CD1c-positive myeloid dendritic cell (primary cell): ENCODE measurements at regions not wholly inside any gene's neighbourhood (a gene's known extent, or its start where the extent isn't known, plus 50 kb on each side); places are given as distances from the start of the nearest gene placed in this dataset.
A peak's percentile ranks its signal among the peaks of the same experiment; 100 is the strongest.

Experiments
- DNase-seq: peaks from one replicate; pipeline ENCODE4 v3.0.0-alpha.2; 2016; ENCODE audit errors: extremely low spot score

DNA sequence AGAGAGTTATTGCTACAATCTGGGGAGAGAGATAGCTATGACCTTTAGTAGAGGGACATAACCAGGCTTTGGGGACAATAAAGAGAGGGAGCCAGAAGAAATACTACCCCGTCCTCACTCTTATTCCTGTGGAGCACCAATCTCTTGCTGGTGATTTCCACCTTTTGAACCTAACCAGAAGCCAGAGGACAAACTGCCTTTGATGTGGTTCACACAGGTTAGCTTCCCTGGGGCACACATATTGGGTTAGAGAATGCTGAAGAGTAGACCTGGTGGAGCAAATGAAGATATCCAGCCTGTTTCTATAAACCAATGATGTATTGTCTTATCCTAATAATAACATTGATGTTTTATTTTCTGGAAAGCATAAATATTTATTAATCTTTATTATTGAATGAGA lies 399.3 kb downstream of the HTR7 start:
- DNase-seq = no peak

DNA sequence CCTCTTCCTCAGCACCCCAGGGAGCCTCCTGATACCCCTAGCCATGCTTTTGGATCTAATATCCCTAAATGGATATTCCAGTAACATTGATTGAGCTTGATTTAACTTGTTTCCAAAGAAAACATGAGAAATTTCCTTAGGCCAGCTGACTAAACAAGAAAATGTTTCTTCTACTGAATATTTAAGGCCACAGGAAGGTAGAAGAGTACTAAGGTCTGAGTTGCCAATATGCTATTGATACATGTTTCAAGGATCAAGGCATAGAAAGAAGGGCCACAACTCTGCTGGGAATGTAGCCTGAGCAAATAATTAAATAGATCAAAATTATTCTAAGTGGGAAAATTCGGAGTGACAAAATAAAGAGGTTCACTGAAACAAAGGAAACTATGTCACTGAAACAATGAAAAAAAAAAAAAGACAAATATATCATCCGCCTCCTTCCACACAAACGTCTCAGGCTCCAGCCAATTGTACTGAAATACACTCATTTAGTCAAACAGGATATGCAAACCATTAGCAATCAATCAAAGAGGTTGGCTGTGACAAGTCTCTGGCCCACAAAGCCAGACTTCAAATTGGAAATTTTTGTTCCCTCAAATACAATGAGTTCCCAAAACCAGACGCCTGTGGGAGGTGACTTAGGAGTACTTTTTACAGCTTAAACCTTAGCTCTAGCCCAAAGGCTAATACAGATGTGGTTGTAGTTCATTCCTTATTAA lies 396.2 kb downstream of the HTR7 start:
- DNase-seq = no peak

DNA sequence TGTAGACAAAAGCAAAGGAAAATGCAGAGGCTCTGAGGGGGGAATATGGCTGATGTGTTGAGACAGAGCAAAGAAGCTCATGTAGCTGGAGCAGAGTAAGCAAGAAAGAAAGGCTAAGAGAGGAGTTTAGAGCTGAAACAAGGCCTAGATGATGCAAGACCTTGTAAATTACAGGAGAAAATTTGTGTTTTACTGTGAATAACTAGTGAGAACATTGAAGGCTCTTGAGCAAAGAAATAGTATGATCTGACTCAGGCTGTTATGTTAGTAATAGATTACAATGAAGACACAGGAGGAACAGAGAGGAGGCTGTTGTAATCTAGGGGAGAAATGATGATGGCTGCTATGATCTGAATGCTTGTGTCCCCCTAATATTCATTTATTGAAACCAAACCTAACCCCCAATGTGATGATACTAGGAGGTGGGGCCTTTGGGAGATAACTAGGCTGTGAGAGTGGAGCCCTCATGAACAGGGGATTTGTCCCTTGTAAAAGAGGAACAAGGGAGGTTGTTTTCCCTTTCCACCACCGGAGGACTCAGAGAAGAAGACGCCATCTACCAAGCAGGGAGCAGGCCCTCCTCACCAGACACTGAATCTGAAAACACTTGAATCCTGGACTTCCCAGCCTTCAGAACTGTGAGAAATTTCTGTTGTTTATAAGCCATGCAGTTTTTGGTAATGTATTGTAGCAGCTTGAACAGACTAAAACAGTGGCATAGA lies 394.9 kb downstream of the HTR7 start:
- DNase-seq = no peak

DNA sequence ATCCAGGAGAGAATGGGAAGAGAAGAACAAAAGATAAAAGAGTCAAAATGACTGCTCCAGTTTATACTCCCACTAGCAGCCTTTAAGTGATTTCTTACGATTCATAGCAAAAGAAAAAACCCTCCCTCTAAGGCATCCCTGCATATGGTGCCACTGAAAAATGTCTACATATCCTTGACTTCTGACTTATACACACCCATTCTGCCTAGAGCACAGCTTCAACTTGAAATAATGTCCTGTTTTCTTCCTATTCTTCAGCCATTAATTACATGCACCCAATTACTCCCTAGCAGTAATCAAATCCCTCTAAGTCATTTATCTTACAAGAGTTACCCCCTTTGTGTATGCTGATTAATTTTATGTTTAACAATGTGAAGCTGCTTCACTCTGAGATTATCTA lies 393.5 kb downstream of the HTR7 start:
- no peak for DNase-seq

DNA sequence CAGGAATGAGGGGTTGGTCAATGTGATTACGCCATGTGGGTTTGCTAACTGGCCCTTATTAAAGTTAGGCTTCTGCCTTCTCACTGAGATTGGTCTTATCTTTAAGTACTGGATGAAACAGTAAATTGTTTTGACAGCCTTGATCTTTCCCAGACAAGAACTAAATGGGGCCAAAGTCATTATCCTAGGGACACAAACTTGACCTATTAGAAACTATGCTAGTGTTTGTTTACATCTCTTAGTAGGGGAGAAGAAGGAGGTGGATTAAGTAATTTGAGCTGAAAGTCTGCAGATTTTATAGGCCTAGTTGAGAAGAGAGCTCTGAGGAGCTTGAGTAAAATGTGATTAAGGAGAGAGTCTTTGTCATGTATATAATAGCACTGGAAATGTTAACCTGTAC lies 386.9 kb downstream of the HTR7 start:
- no peak for DNase-seq

DNA sequence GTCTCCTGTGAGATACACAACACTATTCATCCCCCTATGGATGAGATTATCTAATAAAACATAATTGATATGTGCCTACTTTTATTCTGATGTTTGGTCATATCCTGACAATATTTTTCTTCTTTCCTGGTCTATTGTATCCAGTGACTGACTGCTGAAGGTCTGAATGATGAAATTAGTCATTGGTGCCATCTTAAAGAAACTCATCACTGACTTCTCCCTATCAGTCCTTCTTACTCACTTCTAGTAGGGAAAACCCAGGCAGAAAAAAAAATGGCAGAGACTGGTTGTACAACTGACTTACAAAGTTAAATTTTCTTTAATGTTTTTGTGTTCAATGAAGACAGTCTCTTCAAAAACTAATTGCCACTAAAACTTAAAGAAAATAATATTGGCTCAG lies 377.4 kb downstream of the HTR7 start:
- no peak for DNase-seq

DNA sequence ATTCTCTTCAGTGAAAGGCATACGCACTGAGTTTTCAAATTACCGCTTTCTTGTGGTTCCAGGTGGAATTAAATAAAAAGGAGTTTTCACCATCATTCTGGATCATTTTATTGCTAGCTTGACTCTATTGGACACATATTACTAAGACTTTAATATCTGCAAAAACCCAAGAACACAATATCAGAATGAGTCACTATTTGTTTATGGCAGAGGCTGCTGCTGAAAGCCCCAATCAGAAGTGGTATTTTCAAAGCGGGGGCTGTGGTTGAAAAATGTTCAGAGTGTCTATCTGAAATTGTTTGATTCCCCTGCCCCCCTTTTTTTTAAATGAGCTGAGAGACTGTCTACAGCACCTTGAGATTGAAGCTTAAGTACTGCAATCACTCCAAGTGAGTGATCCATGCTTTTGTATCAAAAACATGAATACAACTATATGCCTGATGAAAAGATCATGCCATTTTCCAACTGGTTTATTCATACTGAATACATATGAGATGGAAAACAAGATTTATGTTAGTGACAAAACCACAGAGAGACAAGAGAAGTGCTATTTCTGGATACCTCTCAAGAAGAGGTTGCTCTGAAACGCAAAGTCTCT lies 376.4 kb downstream of the HTR7 start:
- no peak for DNase-seq

DNA sequence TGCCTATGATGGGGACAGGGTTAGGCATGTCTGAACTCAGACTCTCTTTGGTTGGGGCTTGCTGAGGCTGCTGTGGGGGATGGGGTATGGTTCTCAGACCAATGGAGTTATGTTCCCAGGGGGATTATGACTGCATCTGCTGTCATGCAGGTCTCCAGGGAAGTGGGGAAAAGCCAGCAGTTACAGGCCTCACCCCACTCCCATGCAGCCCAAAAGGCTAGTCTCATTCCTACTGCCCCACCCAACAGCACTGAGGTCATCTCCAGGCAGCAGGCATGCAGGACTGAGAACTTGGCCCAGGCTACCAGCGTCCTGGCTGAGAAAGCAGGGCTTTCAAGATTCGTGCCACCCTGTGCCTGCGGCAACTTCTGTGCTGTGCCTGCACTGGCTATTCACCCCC lies 373.3 kb downstream of the HTR7 start:
- DNase-seq = no peak

DNA sequence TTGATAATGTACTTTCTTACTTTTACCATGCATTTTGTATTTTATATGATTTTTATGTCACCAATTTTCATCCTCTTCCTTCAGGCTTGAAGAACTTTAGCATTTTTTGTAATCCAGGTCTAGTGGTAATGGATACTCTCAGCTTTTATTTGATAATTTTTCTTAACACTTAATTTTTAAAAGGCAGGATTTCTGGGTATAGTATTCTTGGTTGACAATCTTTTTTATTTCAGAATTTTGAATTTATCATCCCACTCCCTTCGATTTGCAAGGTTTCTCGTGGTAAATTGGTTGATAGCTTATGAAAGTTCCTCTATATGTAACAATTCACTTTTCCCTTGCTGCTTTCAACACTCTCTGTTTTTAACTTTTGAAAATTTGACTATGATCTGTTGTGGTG lies 363.7 kb downstream of the HTR7 start:
- no peak for DNase-seq

DNA sequence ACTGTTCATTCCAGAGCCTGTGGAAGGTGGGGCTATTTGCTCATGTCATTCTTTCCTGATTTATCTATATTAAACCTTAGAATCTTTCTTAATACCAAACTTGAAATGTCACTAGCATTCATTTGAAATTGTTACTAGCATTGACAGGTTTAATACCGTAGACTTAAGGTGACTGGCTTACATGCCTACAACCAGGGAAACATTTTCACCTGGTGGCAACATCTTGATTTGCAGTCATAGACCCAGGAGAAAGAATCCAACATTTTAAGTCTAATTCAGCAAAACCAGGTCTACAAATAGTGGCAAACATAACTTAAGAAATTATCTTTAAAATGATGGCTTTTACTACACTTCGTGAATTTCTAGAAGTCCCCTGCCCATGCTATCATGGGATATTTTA lies 353.7 kb downstream of the HTR7 start:
- DNase-seq = no peak

DNA sequence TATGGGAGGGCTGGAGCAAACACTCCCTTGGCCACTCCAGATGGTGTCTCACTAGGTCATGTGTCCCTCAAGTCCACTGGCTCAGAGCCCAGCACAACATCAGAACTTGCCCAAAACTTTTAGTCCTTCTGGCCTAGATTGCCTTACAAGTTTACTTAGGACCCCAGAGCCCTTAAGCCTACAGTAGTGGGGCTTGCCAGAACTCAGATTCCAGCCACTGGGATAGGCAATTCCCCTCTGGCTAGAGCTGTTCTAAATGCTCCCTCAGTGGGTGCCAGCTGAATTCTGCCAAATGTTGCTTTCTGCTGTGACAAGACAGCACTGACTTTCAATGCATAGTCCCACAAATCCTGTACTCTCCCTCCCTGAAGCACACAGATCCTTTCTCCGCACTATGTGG lies 331.1 kb downstream of the HTR7 start:
- no peak for DNase-seq

DNA sequence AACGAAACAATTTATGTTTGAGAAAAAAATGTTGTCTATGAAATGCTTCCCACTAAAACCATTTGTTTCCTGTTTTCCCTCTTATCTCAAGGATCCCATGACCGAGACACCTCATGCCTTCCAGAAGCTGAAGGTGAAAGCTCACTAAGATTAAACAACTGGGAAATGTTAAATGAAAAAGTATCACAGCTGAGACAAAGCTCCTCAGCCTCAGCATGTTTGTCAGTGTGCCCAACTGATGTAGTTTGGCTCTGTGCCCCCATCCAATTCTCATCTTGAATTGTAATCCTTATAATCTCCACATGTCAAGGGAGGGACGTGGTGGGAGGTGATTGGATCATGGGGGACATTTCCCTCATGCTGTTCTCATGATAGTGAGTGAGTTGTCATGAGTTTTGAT lies 327.3 kb downstream of the HTR7 start:
- no peak for DNase-seq

DNA sequence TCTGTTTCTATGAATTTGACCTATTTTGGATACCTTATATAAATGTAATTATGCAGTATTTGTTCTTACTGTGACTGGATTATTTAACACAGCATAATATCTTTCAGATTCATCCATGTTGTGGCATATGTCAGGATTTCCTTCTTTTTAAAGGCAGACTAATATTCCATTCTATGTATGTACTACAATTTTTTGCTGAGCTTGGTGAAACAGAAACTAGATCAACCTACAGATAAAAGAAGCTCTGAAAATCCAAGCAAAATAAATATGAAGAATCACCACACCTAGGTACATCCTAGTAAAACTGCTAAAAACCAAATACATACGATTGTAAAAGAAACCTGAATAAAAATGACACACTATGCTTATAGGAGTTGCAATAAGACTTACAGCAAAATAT lies 300.5 kb downstream of the HTR7 start:
- DNase-seq = no peak

DNA sequence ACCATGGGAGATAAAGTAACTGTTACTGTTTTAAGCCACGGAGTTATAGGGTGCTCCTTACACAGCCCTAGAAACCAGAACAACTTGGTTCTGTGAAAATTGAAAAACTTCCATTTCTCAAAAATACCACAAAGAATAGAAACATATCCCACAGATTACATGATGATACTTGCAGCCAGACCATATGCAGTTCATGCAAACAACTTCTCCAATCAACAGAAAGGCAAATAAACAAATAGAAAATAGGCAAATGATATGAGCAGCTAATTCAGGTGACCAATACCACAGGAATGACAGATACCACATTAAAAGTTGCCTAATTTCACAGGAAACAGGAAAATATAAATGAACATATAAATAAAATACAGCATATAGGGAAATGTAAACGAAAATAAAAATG lies 297.5 kb downstream of the HTR7 start:
- DNase-seq = no peak

DNA sequence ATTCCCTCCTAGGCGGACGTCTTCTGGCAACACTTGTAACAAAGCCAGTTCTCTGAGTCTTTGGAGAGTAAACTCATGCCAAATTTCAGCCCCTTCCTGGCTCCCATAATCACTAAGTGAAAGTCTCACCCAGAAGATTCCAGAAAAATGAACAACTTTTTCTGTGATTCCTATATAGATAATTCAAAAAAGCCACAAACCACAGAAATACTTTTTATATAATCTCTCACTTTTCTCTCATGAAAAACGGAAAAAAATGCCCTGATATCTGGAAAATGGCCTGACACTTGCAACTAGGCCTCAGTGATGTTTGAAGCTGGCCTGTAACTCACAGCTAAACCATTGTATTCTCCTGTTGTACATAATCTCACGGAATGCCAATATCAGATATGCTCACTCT lies 296.2 kb downstream of the HTR7 start:
- DNase-seq = no peak

DNA sequence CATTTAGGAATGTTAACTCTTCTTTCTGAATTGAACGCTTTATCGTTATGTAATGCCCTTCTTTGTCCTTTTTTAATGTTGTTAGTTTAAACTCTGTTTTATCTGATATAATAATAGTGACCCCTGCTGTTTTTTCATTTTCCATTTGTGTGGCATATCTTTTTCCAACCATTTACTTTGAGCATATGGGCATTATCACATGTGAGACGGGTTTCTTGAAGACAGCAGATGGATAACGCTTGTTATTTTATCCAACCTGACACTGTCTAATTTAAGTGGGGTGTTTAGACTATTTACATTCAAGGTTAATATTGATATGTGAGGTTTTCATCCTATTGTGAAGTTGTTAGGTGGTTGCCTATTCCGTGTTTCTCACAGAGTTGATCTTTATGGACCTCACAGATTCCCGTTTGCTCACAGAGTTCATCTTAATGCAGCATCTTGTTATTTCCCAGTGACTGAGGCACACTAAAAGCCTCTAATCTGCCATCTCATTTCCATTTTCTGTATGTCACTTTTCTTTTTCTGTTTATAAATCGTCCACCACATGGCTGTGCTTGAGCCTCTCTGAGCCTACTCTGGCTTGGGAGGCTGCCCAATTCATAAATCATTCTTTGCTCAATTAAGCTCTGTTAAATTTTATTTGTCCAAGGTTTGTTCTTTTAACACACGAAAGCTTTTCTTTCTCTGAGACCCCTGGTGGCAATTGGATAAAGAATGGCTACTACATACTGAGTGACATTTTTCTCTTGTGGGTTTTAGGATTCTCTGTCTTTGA lies 286.2 kb downstream of the HTR7 start:
- DNase-seq = no peak

DNA sequence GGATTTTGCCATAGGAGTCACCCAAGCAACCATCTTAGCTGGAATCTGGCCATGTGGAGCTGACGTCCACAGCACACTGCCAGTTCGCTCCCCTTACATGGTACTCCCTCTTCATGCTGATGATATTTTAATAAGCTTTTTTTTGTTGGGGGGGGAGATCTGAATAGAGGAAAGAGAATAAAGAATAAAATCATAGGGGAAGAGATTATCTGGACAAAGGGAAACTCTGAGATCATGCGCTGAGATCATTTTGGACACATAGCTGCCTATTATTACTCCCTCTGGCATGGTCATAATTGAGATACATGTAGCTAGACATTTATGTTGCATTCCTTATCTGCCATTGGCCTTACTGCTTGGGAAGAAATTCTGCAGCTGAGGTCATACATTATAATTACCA lies 282.7 kb downstream of the HTR7 start:
- no peak for DNase-seq

DNA sequence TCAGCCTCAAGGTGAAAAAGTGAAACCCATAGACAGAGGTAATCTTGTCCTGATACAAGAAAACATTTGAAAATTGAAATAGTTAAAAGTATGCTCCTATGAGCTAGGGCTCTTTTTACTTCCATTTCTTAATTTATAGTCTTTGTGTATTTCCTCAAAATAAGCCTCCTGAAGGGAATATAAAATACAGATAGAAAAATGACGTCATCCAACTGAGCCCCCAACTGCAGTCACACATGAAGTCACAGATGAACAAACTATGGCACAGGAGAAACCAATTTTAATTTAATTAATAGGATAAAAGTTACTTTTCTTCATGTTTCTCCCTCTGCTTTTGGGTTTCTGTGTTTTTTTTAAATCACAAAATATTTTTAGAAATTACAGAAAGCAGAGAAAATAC lies 280.3 kb downstream of the HTR7 start:
- no peak for DNase-seq

DNA sequence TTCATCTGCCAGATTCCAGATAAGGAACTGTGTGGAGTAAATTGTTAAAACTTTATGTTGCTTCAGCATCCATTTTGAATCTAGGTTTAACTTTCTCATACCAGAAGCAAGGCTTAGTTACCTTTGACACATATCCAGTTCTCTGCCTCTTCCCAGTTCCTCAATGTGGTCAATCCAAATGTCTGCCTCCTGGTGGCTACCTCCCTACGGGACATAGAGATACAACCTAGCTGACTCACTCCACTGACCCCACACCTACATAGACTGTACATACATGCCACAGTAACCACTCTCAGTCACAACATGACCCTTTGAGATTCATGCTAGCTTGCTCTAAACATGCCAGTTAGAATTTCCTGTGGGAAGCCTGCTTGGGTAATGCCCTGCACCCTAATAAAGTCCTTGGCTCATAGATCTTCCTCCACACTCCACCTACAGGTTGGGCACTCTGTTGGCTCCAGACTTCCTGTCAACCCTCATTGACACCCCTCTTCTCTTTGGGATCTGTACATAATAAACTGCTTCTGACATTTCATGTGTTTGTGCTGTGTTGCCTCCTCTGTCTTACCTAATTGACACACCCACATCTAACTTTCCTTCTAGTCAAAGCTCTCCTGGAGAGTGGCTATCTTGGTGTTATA lies 278.1 kb downstream of the HTR7 start:
- peak; percentile 43 for DNase-seq

DNA sequence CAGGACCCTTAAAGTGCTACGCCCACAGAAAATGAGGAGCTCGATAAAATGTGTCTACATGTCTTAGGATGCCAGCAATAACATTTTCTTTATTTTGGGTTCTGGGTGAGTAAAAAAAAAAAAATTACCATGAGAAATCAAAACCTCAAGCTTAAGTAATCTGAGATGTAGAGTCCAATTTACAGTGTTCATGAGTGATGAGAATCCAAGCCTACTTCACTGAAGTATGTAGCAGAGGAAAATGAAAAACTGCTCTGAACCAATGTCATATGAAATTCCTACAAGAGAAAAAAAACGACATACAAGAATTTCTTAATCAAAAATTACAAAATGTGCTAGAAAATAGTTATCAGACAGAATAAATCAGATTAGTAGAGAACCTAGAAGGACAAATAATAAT lies 274.4 kb downstream of the HTR7 start:
- DNase-seq = no peak

DNA sequence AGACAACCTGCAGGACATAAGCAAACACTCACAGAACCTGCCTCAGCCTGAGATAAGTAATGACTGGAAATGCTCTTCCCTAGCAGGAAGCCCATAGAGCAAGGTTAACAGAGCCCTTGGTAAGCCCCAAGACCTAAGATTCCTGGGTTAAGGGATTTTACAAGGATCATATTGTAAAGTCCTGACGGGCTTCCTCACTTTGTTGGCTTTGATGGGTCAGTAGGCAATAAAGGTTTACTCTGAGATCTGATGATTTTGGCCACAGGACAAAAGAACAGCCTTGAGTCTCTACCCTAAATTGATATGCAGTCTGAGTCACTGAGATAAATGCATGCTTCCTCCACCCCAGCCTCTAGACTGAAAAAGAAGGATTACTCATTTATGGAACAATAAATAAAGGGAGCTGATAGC lies 270.8 kb downstream of the HTR7 start:
- no peak for DNase-seq

DNA sequence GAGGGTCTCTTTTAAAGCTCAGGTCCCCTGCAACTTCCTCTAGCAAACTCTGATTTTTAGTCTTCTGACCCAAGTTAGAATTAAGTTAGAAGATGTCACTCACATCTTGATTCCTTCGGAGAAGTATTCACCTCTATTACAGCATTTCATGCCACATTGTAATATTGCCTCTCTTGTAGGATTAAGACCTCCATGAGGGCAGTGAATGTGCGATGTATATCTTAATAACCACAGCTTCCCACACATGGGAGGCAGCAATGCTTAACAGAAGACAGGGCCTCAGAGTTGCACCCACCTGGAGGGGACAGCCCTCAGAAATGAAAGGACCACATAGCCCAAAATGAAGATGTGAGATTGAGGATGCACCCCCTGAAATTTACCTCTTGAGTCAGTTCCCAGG lies 270.3 kb downstream of the HTR7 start:
- DNase-seq = no peak
